Brain microvascular endothelial cell (primary cell): ENCODE measurements at regions not wholly inside any gene's neighbourhood (a gene's known extent, or its start where the extent isn't known, plus 50 kb on each side); places are given as distances from the start of the nearest gene placed in this dataset.

Experiments
- DNase-seq: peaks from one replicate; pipeline ENCODE4 v3.0.0-alpha.2; 2020
- H3K27ac ChIP-seq: fragments of 250-450 bp; sonication (Bioruptor Pico); 2 replicates; pipeline ENCODE4 v1.5.1; 2020; ENCODE audit warnings: mild to moderate bottlenecking, moderate library complexity
- H3K27me3 ChIP-seq: fragments of 250-450 bp; sonication (Bioruptor Pico); replicated peaks from 2 replicates; pipeline ENCODE4 v1.5.1; 2020; ENCODE audit warnings: mild to moderate bottlenecking
- H3K36me3 ChIP-seq: fragments of 250-450 bp; sonication (Bioruptor Pico); replicated peaks from 2 replicates; pipeline ENCODE4 v1.5.1; 2020; ENCODE audit warnings: mild to moderate bottlenecking
- H3K4me3 ChIP-seq: 2 replicates; pipeline ENCODE4 v1.5.1; 2011; ENCODE audit warnings: low read depth, mild to moderate bottlenecking, control low read depth, low read length, moderate library complexity
- in situ Hi-C: cut with HindIII; loops from 2 replicates; pipeline ENCODE4 v1.10.0; 2017; ENCODE audit warnings: low sequenced_read_pairs, low pct_ligation_motif_present
- TF ChIP-seq, protein P1 (sequence below): IDR thresholded peaks from 2 replicates; pipeline ENCODE4 v1.5.1; 2011; ENCODE audit warnings: low read depth, mild to moderate bottlenecking, moderate library complexity, low read length, control low read depth, inconsistent platforms; ENCODE audit errors: missing control alignments

DNA sequence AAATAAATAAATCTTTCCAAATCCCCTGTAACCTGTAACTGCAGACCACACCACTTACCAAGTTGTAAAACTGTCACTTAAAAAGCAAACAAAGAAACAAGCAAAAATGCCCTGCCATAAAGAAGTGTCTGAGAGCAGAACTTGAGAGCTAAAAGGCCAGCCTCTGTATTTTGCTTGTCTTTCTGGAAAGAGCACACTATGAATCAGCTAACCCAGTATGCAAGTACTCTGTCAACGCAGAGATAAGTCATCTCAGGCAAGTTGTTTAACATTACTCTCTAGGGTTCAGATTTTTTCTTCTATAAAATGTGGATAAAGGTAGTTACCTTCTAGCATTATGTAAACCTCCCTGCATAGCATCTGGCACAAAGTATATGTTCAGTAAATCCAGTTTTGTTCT is 134.8 kb downstream of the HS3ST1 start:
- Histone ChIP-seq H3K27ac (no peak overlapping the region), H3K4me3 (no peak overlapping the region), H3K27me3 (no peaks in the 10 kb centered on the region), H3K36me3 (no peaks in the 10 kb centered on the region)
- no peak for DNase-seq
- in situ Hi-C loops, result no loop called here
- TF ChIP-seq, protein P1, sequence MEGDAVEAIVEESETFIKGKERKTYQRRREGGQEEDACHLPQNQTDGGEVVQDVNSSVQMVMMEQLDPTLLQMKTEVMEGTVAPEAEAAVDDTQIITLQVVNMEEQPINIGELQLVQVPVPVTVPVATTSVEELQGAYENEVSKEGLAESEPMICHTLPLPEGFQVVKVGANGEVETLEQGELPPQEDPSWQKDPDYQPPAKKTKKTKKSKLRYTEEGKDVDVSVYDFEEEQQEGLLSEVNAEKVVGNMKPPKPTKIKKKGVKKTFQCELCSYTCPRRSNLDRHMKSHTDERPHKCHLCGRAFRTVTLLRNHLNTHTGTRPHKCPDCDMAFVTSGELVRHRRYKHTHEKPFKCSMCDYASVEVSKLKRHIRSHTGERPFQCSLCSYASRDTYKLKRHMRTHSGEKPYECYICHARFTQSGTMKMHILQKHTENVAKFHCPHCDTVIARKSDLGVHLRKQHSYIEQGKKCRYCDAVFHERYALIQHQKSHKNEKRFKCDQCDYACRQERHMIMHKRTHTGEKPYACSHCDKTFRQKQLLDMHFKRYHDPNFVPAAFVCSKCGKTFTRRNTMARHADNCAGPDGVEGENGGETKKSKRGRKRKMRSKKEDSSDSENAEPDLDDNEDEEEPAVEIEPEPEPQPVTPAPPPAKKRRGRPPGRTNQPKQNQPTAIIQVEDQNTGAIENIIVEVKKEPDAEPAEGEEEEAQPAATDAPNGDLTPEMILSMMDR, result no peak

DNA sequence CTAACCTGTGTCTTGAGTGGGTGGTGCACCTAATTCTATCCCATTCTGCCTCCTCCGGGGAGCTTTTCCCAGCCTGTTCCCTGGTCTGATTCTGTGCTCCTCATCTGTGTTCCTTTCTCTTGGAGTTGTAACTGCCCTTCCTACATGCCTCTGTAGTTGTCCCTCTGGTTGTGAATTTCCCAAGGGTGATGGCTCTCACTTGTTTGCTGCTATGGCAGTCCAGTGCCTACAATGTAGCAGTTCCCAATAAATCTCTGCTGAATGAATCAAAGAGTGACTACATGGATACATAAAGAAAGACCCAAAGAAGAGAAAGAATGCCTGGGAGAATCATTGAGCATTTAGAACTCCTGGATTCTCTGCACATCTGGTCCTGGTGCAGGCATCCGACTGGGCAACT is 141.6 kb downstream of the HS3ST1 start:
- TF ChIP-seq, protein P1, result no peak
- H3K36me3 ChIP-seq, result no peaks in the 10 kb centered on the region
- no peak for DNase-seq
- in situ Hi-C loops, result no loop called here
- H3K27me3 ChIP-seq, result no peaks in the 10 kb centered on the region
- no peak overlapping the region for H3K27ac ChIP-seq
- no peak overlapping the region for H3K4me3 ChIP-seq

DNA sequence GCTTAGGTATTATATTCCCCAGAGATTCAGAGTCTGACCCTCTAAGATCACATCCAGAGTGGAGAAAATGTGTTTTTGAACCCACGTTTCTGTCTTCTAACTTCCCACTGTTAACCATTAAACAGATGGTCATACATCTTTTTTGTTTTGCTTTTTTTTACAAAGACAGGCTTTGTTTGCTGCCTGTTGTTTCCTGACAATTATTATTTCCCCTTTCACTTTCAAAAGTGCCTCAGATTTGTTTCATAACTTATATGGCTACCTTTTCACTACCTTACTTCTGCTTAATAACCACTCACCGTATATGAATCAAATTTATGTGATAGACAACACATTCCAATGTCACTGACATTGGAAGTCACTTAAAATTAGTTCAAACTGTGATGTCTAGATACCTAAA is 142.2 kb downstream of the HS3ST1 start:
- TF ChIP-seq, protein P1, result no peak
- no peaks in the 10 kb centered on the region for H3K27me3 ChIP-seq
- no peak overlapping the region for H3K27ac ChIP-seq
- no peak overlapping the region for H3K4me3 ChIP-seq
- in situ Hi-C loops, result no loop called here
- no peak for DNase-seq
- H3K36me3 ChIP-seq, result no peaks in the 10 kb centered on the region

DNA sequence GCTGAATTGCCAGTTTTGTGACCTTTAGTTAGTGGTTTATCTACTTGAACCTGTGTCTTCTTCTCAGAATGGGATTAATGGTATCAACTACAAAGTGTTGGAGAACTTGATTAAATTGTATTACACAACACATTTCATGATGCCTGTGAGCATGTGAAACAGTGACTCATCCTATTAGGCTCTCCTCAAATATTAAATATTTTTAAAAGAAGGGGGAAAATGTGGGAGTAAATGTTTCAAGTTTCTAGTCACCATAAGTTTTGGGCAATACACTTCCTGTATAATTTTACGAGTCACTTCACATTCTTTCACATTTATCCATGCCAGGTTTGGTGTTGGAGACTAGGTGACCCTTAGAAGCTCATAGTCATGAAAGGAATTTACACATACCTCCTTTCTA is 147.0 kb downstream of the HS3ST1 start:
- TF ChIP-seq, protein P1, result no peak
- H3K27me3 ChIP-seq, result no peaks in the 10 kb centered on the region
- no peaks in the 10 kb centered on the region for H3K36me3 ChIP-seq
- DNase-seq, result no peak
- H3K27ac ChIP-seq, result no peak overlapping the region
- no peak overlapping the region for H3K4me3 ChIP-seq
- in situ Hi-C loops, result no loop called here

DNA sequence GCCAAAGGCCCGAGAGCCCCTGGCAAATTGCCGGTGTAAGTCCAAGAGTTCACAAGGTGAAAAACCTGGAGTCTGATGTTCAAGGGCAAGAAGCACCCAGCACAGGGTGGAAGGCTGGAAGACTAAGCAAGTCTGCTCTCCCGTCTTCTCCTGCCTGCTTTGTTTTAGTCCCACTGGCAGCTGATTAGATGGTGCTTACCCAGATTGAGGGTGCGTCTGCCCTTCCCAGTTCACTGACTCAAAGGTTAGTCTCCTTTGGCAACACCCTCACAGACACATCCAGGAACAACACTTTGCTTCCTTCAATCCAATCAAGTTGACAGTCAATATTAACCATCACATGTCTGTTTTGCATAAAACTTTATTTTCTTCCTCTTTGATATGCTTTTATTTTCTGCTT is 157.4 kb downstream of the HS3ST1 start:
- in situ Hi-C loops, result no loop called here
- TF ChIP-seq, protein P1, result no peak
- Histone ChIP-seq H3K4me3 (no peak overlapping the region), H3K27ac (no peak overlapping the region), H3K36me3 (no peaks in the 10 kb centered on the region), H3K27me3 (no peaks in the 10 kb centered on the region)
- no peak for DNase-seq

DNA sequence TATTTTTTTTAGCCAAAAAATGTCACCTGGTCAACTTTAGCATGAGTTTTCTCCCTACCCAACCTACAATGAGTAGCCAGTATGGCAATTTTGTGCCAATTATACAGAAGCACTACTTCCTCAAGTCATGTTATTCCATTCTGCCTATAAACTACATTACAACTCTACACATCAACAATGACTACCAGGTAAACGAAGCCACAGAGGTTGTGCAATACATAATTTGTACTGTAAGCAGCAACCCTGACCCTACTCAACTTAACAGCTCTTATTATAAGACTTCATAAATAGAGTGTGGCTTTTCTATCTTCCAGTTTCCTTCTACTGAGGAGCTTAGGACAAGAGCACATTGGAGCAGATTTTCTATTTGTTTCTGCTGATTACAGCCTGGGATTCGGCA is 160.5 kb downstream of the HS3ST1 start:
- no peak for DNase-seq
- Histone ChIP-seq H3K27me3 (no peaks in the 10 kb centered on the region), H3K27ac (no peak overlapping the region), H3K4me3 (no peak overlapping the region), H3K36me3 (no peaks in the 10 kb centered on the region)
- TF ChIP-seq, protein P1, result no peak
- in situ Hi-C loops, result no loop called here
